Skeletal muscle tissue (tissue), 3 donors: ENCODE measurements at regions not wholly inside any gene's neighbourhood (a gene's known extent, or its start where the extent isn't known, plus 50 kb on each side); places are given as distances from the start of the nearest gene placed in this dataset.

Source experiments
- H3K27ac ChIP-seq: one replicate; pipeline ENCODE4 v1.7.0; 2013; ENCODE audit warnings: mild to moderate bottlenecking, low read depth, low read length, inconsistent platforms
- H3K27me3 ChIP-seq, 3 donors: one replicate each; pipeline ENCODE4 v1.7.0; 2013; ENCODE audit warnings: low read length in 3 of 3; ENCODE audit not compliant: control insufficient read depth in 3 of 3, insufficient read depth in 3 of 3
- H3K36me3 ChIP-seq, 3 donors: one replicate each; pipeline ENCODE4 v1.7.0; 2013; ENCODE audit warnings: low read length in 3 of 3; ENCODE audit not compliant: control insufficient read depth in 3 of 3, insufficient read depth in 3 of 3
- H3K4me1 ChIP-seq, 3 donors: one replicate each; pipeline ENCODE4 v1.7.0; 2013; ENCODE audit warnings: low read length in 3 of 3, mild to moderate bottlenecking in 3 of 3; ENCODE audit not compliant: control insufficient read depth in 3 of 3, insufficient read depth in 3 of 3
- H3K4me3 ChIP-seq, 3 donors: one replicate each; pipeline ENCODE4 v1.7.0; 2013; ENCODE audit warnings: low read length in 3 of 3
- H3K9ac ChIP-seq, 3 donors: one replicate each; pipeline ENCODE4 v1.7.0; 2013; ENCODE audit warnings: low read length in 3 of 3, mild to moderate bottlenecking in 3 of 3, moderate library complexity in 2 of 3, low read depth in 1 of 3
- H3K9me3 ChIP-seq, 3 donors: one replicate each; pipeline ENCODE4 v1.7.0; 2013; ENCODE audit warnings: low read length in 3 of 3; ENCODE audit not compliant: control insufficient read depth in 3 of 3
- donor health status: Osteomylitis.

GRCh38 chr3:72348357-72348756, 499.9 kb downstream of the SHQ1 start:
- H3K9ac ChIP-seq: no peak overlapping the region
- H3K36me3 ChIP-seq: no peaks in the 10 kb centered on the region
- no peak overlapping the region for H3K27ac ChIP-seq

GRCh38 chr3:72347819-72348319, 500.4 kb downstream of the SHQ1 start:
- Histone ChIP-seq H3K4me3 (no peak overlapping the region), H3K27ac (no peak overlapping the region), H3K9me3 (no peaks in the 10 kb centered on the region), H3K27me3 (no peaks in the 10 kb centered on the region), H3K36me3 (no peaks in the 10 kb centered on the region), H3K9ac (no peak overlapping the region), H3K4me1 (peaks cover 2 to 20% (median 9%) of the 10 kb centered on the region in 3 donors)

More at GRCh38 chr3:72348357-72348756, 499.9 kb downstream of the SHQ1 start:
- Histone ChIP-seq H3K9me3 (no peaks in the 10 kb centered on the region), H3K4me1 (peaks cover 2 to 20% (median 9%) of the 10 kb centered on the region in 3 donors), H3K4me3 (no peak overlapping the region), H3K27me3 (no peaks in the 10 kb centered on the region)

- Histone ChIP-seq H3K27me3 (no peaks in the 10 kb centered on the region), H3K4me3 (no peak overlapping the region), H3K4me1 (peaks cover 2 to 20% (median 11%) of the 10 kb centered on the region in 3 donors), H3K9ac (no peak overlapping the region), H3K36me3 (no peaks in the 10 kb centered on the region), H3K9me3 (no peaks in the 10 kb centered on the region), H3K27ac (peak overlapping the region; percentile 36)
These were observed 501.7 kb downstream of the SHQ1 start for GRCh38 chr3:72346526-72346926.

GRCh38 chr3:72345980-72346379, 502.3 kb downstream of the SHQ1 start:
- no peaks in the 10 kb centered on the region for H3K36me3 ChIP-seq
- H3K9ac ChIP-seq: no peak overlapping the region
- no peaks in the 10 kb centered on the region for H3K9me3 ChIP-seq
- H3K4me3 ChIP-seq: no peak overlapping the region
- peaks cover 2 to 20% (median 11%) of the 10 kb centered on the region in 3 donors for H3K4me1 ChIP-seq
- H3K27me3 ChIP-seq: no peaks in the 10 kb centered on the region
- H3K27ac ChIP-seq: peak overlapping the region; percentile 36

GRCh38 chr3:72345237-72345878, 502.9 kb downstream of the SHQ1 start:
- Histone ChIP-seq H3K36me3 (no peaks in the 10 kb centered on the region), H3K27ac (no peak overlapping the region), H3K9me3 (no peaks in the 10 kb centered on the region), H3K4me1 (peaks cover 2 to 20% (median 11%) of the 10 kb centered on the region in 3 donors), H3K9ac (no peak overlapping the region), H3K27me3 (no peaks in the 10 kb centered on the region), H3K4me3 (no peak overlapping the region)

- Histone ChIP-seq H3K27me3 (no peaks in the 10 kb centered on the region), H3K4me3 (no peak overlapping the region)
These were observed 503.6 kb downstream of the SHQ1 start for GRCh38 chr3:72344647-72345046.

GRCh38 chr3:72344236-72344635, 504.0 kb downstream of the SHQ1 start:
- Histone ChIP-seq H3K4me1 (peaks cover 2 to 24% (median 15%) of the 10 kb centered on the region in 3 donors), H3K9ac (no peak overlapping the region), H3K36me3 (no peaks in the 10 kb centered on the region), H3K4me3 (no peak overlapping the region), H3K27ac (no peak overlapping the region), H3K9me3 (no peaks in the 10 kb centered on the region), H3K27me3 (no peaks in the 10 kb centered on the region)

More at GRCh38 chr3:72344647-72345046, 503.6 kb downstream of the SHQ1 start:
- H3K9me3 ChIP-seq: no peaks in the 10 kb centered on the region
- no peaks in the 10 kb centered on the region for H3K36me3 ChIP-seq
- H3K4me1 ChIP-seq: peaks cover 2 to 20% (median 11%) of the 10 kb centered on the region in 3 donors
- no peak overlapping the region for H3K27ac ChIP-seq
- no peak overlapping the region for H3K9ac ChIP-seq

- Histone ChIP-seq H3K36me3 (no peaks in the 10 kb centered on the region), H3K9me3 (peaks cover 0 to 2% (median 0%) of the 10 kb centered on the region in 3 donors), H3K4me1 (peaks cover 3 to 29% (median 15%) of the 10 kb centered on the region in 3 donors), H3K27me3 (no peaks in the 10 kb centered on the region), H3K9ac (no peak overlapping the region), H3K27ac (no peak overlapping the region), H3K4me3 (no peak overlapping the region)
These were observed 505.2 kb downstream of the SHQ1 start for GRCh38 chr3:72343078-72343477.

- Histone ChIP-seq H3K4me1 (peaks cover 3 to 23% (median 11%) of the 10 kb centered on the region in 3 donors), H3K27me3 (no peaks in the 10 kb centered on the region), H3K4me3 (no peak overlapping the region), H3K27ac (no peak overlapping the region), H3K9me3 (peaks cover 0 to 2% (median 0%) of the 10 kb centered on the region in 3 donors), H3K9ac (no peak overlapping the region), H3K36me3 (no peaks in the 10 kb centered on the region)
These were observed 505.8 kb downstream of the SHQ1 start for GRCh38 chr3:72342450-72342849.

GRCh38 chr3:72341920-72342319, 506.3 kb downstream of the SHQ1 start:
- Histone ChIP-seq H3K4me1 (peaks cover 7 to 27% (median 12%) of the 10 kb centered on the region in 3 donors), H3K4me3 (no peak overlapping the region), H3K9ac (no peak overlapping the region), H3K27ac (no peak overlapping the region), H3K27me3 (no peaks in the 10 kb centered on the region), H3K9me3 (peaks cover 0 to 2% (median 0%) of the 10 kb centered on the region in 3 donors), H3K36me3 (no peaks in the 10 kb centered on the region)
